Activated naive CD4-positive, alpha-beta T cell treated with anti-CD3 and anti-CD28 coated beads, Interleukin-2, amount 10 ng/mL, durations not matched to agents 7 days and 5 days (primary cell): ENCODE measurements at regions not wholly inside any gene's neighbourhood (a gene's known extent, or its start where the extent isn't known, plus 50 kb on each side); places are given as distances from the start of the nearest gene placed in this dataset.

ENCODE experiments used
- CTCF ChIA-PET: fragments of 350-600 bp; sonication (Branson Sonifier 250); formaldehyde crosslinking; loops from one replicate; lab custom pipeline; 2021; ENCODE audit warnings: antibody characterized with exemption; lab: Charles Lee
- DNase-seq: peaks from one replicate; pipeline ENCODE4 v3.0.0-alpha.2; 2020
- H3K27ac Mint-ChIP-seq: one replicate; pipeline ENCODE4 v1.8.0; 2021; ENCODE audit warnings: mild to moderate bottlenecking, moderate library complexity, mixed read lengths
- H3K27me3 Mint-ChIP-seq: one replicate; pipeline ENCODE4 v1.8.0; 2021; ENCODE audit warnings: mild to moderate bottlenecking, mixed read lengths
- H3K36me3 Mint-ChIP-seq: one replicate; pipeline ENCODE4 v1.8.0; 2021; ENCODE audit warnings: mixed read lengths
- H3K4me1 Mint-ChIP-seq: one replicate; pipeline ENCODE4 v1.8.0; 2021; ENCODE audit warnings: mixed read lengths
- H3K4me3 Mint-ChIP-seq: one replicate; pipeline ENCODE4 v1.8.0; 2021; ENCODE audit warnings: mild to moderate bottlenecking, moderate library complexity, mixed read lengths
- H3K9me3 Mint-ChIP-seq: one replicate; pipeline ENCODE4 v1.8.0; 2021; ENCODE audit warnings: mixed read lengths

DNA sequence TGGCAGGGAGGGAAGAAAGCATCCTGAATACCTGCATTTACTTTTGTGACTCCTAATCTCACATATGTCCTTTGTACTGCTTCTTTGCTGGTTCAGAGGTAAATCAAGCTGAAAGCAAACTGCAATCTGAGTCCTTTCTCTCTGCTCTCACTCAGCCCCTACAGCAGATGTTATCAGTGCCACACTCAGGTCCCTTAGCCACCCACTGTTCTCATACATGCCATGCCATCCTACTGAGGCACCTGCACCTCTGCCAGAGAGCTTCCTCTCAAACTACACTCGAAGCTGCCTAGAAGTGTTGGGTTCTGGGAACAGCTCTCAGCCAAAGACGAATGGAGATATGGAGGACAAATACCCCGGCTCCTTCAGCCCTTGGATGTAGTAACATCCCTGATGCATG is 244.5 kb downstream of the TXNL1 start:
- Mint-ChIP-seq H3K4me3 (no peak overlapping the region), H3K4me1 (no peaks in the 10 kb centered on the region), H3K27me3 (no peaks in the 10 kb centered on the region), H3K9me3 (no peaks in the 10 kb centered on the region), H3K27ac (no peak overlapping the region), H3K36me3 (no peaks in the 10 kb centered on the region)
- no peak for DNase-seq
- CTCF ChIA-PET, result no interaction called here

DNA sequence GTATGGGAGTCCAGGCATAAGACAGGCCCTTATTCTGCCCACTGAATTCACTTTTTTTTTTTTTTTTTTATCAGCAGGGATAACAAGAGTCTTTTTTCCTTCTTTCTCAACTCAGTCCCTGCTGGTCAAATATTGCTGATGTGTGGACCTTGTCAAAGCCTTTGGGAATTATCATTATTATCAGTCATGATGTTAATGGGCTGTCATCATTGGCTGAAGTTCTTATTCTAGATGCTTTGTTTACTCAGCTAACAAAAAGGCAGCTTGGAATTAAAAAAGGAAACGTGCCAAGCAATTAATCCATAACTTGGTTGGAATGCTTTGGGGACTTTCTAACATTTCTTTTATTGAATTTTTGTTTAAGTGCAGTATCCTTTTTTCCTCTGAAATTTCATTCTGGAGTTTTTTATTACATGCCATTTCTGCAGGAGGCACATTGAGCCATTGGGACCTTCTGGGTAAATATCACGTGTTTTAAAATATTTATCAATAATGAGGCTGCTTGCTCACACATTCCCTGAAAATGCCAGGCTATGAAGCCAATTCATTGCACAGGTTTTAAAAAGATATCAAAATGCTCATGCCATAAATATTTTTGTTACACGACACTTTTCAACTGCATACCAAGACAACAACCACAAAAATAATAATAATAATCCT is 246.3 kb downstream of the TXNL1 start:
- Mint-ChIP-seq H3K4me3 (no peak overlapping the region), H3K27ac (no peak overlapping the region), H3K4me1 (no peaks in the 10 kb centered on the region), H3K27me3 (no peaks in the 10 kb centered on the region), H3K36me3 (no peaks in the 10 kb centered on the region), H3K9me3 (no peaks in the 10 kb centered on the region)
- DNase-seq, result no peak
- CTCF ChIA-PET, result no interaction called here

DNA sequence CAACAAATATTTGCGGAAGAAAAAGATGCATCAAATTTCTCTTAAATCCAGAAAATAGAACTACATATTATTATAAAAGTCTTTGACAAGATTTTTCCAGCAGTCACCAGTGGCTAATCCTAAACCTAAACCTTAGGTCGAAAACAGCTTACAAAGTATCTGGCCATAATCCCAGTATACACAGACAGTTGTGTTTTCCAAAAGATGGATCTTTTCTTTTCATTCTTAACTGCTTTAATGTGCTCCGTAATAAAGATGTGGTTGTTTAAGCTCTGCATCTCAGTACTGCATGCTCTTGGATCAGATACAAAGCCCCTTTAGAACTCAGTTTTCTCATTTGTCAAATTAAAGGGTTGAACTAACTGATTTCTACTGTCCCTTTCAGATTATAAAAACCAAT is 247.8 kb downstream of the TXNL1 start:
- no peaks in the 10 kb centered on the region for H3K27me3 Mint-ChIP-seq
- no peak for DNase-seq
- CTCF ChIA-PET, result no interaction called here

DNA sequence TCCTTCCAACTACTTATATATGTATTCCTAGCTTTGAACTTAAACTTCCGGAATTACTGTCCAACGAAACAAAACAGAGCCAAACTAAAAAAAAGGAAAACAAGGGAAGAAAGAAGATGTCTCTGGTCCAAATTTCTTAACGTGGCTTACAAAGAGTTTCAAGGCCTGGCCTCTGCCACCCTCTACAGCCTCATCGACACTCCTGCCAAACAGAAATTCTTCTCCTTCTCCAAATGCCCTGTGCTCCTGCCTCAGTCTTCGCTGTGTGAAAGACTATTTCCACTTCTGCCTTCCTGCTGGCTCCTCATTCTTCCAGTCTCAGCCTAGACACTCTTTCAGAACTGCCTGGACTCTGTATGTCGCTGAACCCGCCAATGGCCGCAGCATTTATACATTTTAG is 249.2 kb downstream of the TXNL1 start:
- Mint-ChIP-seq H3K27ac (no peak overlapping the region), H3K36me3 (no peaks in the 10 kb centered on the region), H3K4me1 (no peaks in the 10 kb centered on the region), H3K27me3 (no peaks in the 10 kb centered on the region), H3K9me3 (no peaks in the 10 kb centered on the region), H3K4me3 (no peak overlapping the region)
- CTCF ChIA-PET, result no interaction called here
- no peak for DNase-seq

More for the DNA sequence above, 247.8 kb downstream of the TXNL1 start:
- Mint-ChIP-seq H3K9me3 (no peaks in the 10 kb centered on the region), H3K4me3 (no peak overlapping the region), H3K27ac (no peak overlapping the region), H3K36me3 (no peaks in the 10 kb centered on the region), H3K4me1 (no peaks in the 10 kb centered on the region)

DNA sequence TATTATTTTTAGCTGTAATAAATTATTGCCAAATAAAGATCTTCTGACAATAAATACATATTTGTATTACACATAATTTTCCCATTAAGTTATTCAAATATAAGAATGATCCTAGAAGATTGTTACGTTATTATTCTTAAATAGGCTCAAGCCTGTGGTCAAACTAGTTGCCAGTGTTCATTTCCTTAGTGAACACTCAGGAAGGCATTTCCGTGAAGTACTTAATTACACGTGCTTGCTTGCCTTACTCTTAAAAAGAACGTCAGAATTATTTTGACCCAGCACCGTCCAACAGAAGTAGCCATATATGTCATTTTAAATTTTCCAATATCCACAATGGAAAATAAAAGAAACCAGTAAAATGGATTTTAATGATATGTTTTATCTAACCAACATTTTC is 249.8 kb downstream of the TXNL1 start:
- CTCF ChIA-PET, result no interaction called here
- no peaks in the 10 kb centered on the region for H3K4me1 Mint-ChIP-seq
- no peak overlapping the region for H3K27ac Mint-ChIP-seq
- no peaks in the 10 kb centered on the region for H3K27me3 Mint-ChIP-seq
- H3K36me3 Mint-ChIP-seq, result no peaks in the 10 kb centered on the region
- H3K9me3 Mint-ChIP-seq, result no peaks in the 10 kb centered on the region
- no peak for DNase-seq
- H3K4me3 Mint-ChIP-seq, result no peak overlapping the region

DNA sequence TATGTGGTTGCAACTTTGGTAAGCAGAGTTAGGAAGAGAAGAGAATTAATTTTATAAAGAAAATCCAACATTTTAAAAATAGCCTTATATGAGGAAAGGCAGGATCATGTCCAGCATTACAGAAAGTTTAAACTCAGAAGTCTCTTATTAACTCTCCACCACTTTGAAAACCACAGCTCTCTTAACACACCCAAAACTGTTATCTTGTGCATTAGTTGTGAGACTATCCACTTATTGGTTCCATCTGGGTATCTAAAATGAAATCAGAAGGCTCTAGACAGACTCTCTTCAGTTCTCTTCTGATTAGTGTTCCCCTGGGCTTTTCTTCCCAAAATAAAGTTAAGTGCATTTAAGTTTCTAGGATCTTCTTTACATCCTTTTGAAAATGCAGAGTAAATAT is 251.5 kb downstream of the TXNL1 start:
- Mint-ChIP-seq H3K36me3 (no peaks in the 10 kb centered on the region), H3K4me1 (no peaks in the 10 kb centered on the region), H3K27me3 (no peaks in the 10 kb centered on the region), H3K9me3 (no peaks in the 10 kb centered on the region), H3K27ac (no peak overlapping the region), H3K4me3 (no peak overlapping the region)
- no peak for DNase-seq
- CTCF ChIA-PET, result no interaction called here

DNA sequence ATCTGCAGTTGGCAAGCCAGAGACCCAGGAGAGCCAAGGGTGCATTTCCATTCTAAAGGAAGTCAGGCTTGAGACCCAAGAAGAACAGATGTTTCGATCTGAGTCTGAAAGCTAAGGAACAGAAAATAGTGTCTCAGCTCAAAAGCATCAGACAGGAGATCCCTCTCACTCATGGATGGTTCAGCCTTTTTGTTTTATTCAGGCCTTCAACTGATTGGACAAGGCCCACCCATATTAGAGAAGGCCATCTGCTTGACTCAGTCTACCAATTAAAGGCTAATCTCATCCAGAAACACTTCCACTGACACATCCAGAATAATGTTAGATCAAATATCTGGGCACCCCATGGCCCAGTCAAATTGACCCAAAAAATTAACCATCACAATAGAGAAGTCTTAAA is 255.0 kb downstream of the TXNL1 start:
- no peaks in the 10 kb centered on the region for H3K9me3 Mint-ChIP-seq
- H3K27me3 Mint-ChIP-seq, result no peaks in the 10 kb centered on the region
- H3K27ac Mint-ChIP-seq, result no peak overlapping the region
- DNase-seq, result no peak
- no peak overlapping the region for H3K4me3 Mint-ChIP-seq
- no peaks in the 10 kb centered on the region for H3K36me3 Mint-ChIP-seq
- H3K4me1 Mint-ChIP-seq, result no peaks in the 10 kb centered on the region
- CTCF ChIA-PET, result no interaction called here

DNA sequence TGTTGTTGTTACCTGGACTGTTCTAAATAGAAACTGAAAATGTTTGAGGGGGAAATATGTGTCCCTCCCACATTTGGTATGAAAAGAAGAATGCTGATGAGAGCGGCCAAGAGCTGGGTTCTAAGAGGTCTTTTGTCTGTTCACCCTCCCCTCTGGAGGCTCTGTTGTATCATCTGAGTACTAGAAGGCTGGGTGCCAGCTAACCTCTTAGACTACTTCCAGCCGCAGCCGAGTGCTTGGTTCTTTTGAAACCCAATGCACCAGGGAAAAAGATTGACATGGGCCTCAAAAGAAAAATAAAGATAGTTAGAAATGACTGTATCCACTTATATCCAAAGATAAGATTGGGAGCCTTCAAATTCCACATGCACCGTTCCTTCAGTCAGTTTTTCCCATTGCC is 255.9 kb downstream of the TXNL1 start:
- DNase-seq, result no peak
- Mint-ChIP-seq H3K9me3 (no peaks in the 10 kb centered on the region), H3K27ac (no peak overlapping the region), H3K36me3 (no peaks in the 10 kb centered on the region), H3K4me3 (no peak overlapping the region), H3K27me3 (no peaks in the 10 kb centered on the region), H3K4me1 (no peaks in the 10 kb centered on the region)
- CTCF ChIA-PET, result no interaction called here

DNA sequence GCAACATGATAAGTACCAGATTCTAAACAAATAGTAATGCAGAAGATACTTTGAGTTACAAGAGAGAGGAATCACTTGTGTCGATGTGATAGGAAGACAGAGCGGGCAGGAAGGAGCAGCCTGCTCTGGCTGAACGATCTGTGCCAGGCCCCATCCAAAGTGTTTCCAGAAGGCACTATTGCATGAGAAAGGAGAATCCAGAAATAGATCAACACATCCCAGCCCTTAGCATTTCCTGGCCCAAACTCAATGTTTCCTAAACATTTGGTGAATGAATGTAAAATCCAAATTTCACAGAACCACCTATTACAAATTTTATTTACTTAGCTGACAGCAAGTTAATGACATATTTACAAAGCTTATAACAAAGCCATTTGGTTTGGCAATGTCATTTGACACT is 257.2 kb downstream of the TXNL1 start:
- no peak overlapping the region for H3K4me3 Mint-ChIP-seq
- H3K36me3 Mint-ChIP-seq, result no peaks in the 10 kb centered on the region
- H3K9me3 Mint-ChIP-seq, result no peaks in the 10 kb centered on the region
- no peaks in the 10 kb centered on the region for H3K4me1 Mint-ChIP-seq
- H3K27ac Mint-ChIP-seq, result no peak overlapping the region
- CTCF ChIA-PET, result no interaction called here
- H3K27me3 Mint-ChIP-seq, result no peaks in the 10 kb centered on the region
- DNase-seq, result no peak

DNA sequence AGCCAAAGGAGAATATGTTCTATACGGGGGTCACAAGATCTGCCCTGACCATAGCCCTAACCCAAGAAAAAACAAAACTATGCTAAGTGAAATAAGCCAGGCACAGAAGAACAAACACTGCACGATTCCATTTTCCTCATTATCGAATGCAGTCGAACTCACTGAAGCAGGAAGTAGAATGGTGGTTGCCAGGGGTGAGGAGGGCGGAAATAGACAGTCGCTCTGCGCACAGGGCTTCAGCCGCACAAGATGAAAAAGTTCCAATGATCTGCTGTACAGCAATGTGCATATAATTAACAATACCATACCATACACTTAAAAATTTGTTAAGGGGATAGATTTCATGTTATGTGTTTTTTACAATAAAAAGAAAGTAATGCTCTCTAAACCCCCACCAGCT is 257.7 kb downstream of the TXNL1 start:
- CTCF ChIA-PET, result no interaction called here
- no peaks in the 10 kb centered on the region for H3K27me3 Mint-ChIP-seq
- H3K9me3 Mint-ChIP-seq, result no peaks in the 10 kb centered on the region
- no peaks in the 10 kb centered on the region for H3K4me1 Mint-ChIP-seq
- DNase-seq, result no peak
- no peak overlapping the region for H3K27ac Mint-ChIP-seq
- H3K36me3 Mint-ChIP-seq, result no peaks in the 10 kb centered on the region
- no peak overlapping the region for H3K4me3 Mint-ChIP-seq

DNA sequence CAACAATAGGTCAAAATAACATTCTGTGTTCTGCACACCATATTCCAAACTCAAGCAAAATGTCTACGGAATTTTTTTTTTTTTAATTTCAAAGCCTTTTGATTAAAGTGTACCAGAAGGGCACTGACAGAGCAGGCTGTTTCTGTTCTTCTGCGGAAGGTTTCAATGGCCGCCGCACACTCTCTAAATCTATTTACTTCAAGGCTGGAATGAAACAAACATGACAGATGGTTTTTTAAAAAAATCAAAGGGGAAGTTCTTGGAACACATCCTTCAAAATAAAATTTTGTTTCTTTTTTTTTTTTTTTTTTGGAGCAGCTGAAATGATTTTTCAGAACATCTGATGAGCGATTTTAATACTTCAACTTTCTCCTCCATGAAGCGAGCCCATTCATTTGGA is 259.1 kb downstream of the TXNL1 start:
- no peak for DNase-seq
- CTCF ChIA-PET, result no interaction called here

DNA sequence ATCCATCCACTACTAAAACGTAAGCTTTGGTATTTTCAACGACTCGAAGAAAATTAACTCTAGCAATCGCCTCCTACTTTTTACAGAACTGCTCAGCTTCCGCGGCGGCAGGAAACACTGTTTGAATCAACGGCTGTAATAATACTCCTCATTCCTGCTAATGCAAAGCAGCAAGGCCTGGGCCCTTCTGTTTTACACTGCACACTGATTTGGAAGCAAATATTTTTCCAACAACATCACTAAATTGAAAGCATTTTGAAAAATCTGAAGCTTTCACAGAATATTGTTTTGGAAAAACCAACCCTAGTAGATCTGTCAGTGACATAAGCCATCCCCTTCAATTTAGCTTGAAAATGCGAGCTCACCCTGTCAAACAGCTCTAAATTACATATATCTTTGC is 261.2 kb downstream of the TXNL1 start:
- Mint-ChIP-seq H3K27ac (no peak overlapping the region), H3K27me3 (no peaks in the 10 kb centered on the region), H3K4me1 (no peaks in the 10 kb centered on the region), H3K36me3 (no peaks in the 10 kb centered on the region), H3K9me3 (no peaks in the 10 kb centered on the region), H3K4me3 (no peak overlapping the region)
- DNase-seq, result no peak
- CTCF ChIA-PET, result no interaction called here

More for the DNA sequence above, 259.1 kb downstream of the TXNL1 start:
- no peaks in the 10 kb centered on the region for H3K9me3 Mint-ChIP-seq
- H3K4me3 Mint-ChIP-seq, result no peak overlapping the region
- H3K4me1 Mint-ChIP-seq, result no peaks in the 10 kb centered on the region
- H3K27me3 Mint-ChIP-seq, result no peaks in the 10 kb centered on the region
- H3K36me3 Mint-ChIP-seq, result no peaks in the 10 kb centered on the region
- no peak overlapping the region for H3K27ac Mint-ChIP-seq

DNA sequence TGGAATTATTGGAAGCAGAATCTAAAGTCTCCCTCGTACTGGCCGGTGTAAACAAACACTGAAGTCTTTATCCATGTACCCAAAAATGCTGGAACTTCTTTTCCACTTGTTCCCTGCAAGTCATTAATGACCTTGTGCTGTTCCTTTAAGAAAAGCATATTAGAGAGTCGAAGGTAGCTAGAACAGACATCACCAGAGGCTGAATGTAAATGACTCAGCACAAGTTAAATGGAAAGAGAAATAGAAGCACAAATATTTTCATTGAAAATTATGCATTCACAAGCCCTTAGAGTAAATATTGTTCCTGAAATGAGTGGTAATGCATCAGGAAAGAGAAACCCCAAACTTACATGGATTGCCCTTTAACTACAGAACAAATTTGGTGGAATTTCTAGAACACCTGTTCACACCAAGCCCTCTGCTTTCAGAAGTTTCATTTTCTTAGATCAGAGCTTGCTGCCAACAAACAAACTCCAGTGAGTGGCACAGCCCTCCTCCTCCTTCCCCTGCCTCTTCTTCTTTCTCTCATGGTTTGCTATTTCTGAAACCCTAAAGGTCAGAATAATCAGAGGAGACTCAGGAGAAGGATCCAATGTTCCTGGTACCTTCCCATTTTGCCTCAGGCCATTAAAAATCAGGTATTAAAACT is 264.3 kb downstream of the TXNL1 start:
- DNase-seq, result no peak
- CTCF ChIA-PET, result interaction anchor here (0.7 kb wide), 1 partner anchor 27 kb away, joined by 4 read pairs; no protein-coding TSS in a partner anchor
- no peaks in the 10 kb centered on the region for H3K27me3 Mint-ChIP-seq
- no peaks in the 10 kb centered on the region for H3K36me3 Mint-ChIP-seq
- H3K9me3 Mint-ChIP-seq, result no peaks in the 10 kb centered on the region
- no peaks in the 10 kb centered on the region for H3K4me1 Mint-ChIP-seq
- no peak overlapping the region for H3K4me3 Mint-ChIP-seq
- no peak overlapping the region for H3K27ac Mint-ChIP-seq

DNA sequence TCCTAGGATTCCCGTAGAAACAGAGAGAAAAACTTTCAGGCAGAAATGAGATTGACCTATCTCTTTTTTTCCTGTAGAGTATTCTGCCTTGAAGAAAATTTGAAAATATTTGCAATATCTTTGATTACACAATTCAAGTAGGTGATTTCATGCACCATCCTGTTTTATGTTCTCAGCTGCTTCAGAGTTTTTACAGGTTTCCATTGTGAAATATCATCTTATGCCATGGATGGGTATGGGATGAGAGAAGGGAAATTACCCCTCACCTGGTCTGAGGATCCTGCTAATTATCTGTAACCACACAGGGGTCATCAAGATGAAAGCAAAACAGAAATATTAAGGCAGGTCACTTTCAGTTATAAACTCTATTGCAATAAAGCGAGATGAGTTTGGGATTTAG is 264.8 kb downstream of the TXNL1 start:
- Mint-ChIP-seq H3K4me3 (no peak overlapping the region), H3K9me3 (no peaks in the 10 kb centered on the region), H3K36me3 (no peaks in the 10 kb centered on the region), H3K27ac (no peak overlapping the region), H3K4me1 (no peaks in the 10 kb centered on the region), H3K27me3 (no peaks in the 10 kb centered on the region)
- no peak for DNase-seq
- CTCF ChIA-PET, result no interaction called here

DNA sequence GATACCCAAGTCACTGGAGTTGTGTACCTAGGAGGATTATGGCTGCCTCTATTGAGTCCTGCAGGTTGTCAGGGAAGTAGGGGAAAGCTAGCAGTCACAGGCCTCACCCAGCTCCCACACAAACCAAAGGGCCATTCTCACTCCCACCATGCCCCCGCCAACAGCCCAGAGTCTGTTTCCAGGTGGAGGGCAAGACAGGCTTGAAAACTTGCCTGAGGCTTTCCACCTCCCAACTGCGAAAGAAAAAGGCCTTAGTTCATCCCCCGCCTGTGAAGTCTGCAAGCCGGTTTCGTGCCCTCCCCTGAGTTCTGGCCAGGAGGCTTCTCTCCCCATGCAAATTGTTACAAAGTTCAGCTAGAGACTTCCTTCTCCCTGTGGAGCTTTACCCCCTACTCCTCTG is 270.3 kb downstream of the TXNL1 start:
- H3K9me3 Mint-ChIP-seq, result no peaks in the 10 kb centered on the region

More for the DNA sequence above, 270.3 kb downstream of the TXNL1 start:
- Mint-ChIP-seq H3K27ac (no peak overlapping the region), H3K4me1 (no peaks in the 10 kb centered on the region), H3K4me3 (no peak overlapping the region), H3K36me3 (no peaks in the 10 kb centered on the region), H3K27me3 (no peaks in the 10 kb centered on the region)
- no peak for DNase-seq
- CTCF ChIA-PET, result no interaction called here
